ENCODE measurements at regions not wholly inside any gene's neighbourhood (a gene's known extent, or its start where the extent isn't known, plus 50 kb on each side); places are given as distances from the start of the nearest gene placed in this dataset.

DNA sequence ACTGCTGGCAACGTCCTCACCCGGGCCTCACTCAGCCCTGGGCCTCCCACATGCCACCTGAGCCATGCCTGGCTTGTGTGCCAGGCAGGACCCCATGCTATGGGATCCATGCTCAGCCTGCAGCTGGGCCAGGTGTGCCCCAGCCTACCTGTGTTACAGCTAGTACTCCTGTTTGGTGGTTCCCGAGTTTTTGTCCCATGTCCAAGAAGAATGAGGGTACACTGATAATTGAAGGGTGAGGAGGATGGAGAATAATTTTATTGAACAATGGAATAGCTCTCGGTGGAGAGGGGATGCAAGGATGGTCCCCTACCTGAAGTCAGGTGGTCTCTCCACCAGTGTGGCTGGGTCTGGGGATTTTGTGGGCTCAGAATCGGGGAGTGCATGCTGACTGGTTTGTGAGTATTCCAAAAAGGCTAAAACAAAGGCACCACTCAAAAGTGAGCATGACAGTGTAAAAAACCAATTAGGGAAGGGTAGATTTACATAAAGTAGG lies 137.9 kb downstream of the TNFSF18 start:
- Histone ChIP-seq H3K4me1 (ENCODE audit: control insufficient read depth in 2 of 3, insufficient read depth in 2 of 3, low read depth in 1 of 3, low read length in 3 of 3) (no peaks in the 10 kb centered on the region), H3K27ac (ENCODE audit: low read depth in 2 of 2, low read length in 2 of 2) (no peak overlapping the region), H3K4me3 (ENCODE audit: low read length in 3 of 3) (no peak overlapping the region), H3K9ac (ENCODE audit: low read length in 3 of 3) (no peak overlapping the region), H3K9me3 (ENCODE audit: control insufficient read depth in 2 of 3, insufficient read depth in 1 of 3, low read length in 3 of 3) (peaks cover 0 to 12% (median 5%) of the 10 kb centered on the region in 3 donors), H3K27me3 (ENCODE audit: control insufficient read depth, insufficient read depth, low read length) (no peaks in the 10 kb centered on the region), H3K36me3 (ENCODE audit: control insufficient read depth in 2 of 3, insufficient read depth in 3 of 3, low read length in 3 of 3) (no peaks in the 10 kb centered on the region)
- no peak for FAIRE-seq
- DNase-seq: no peak
- TF ChIP-seq, protein P1, sequence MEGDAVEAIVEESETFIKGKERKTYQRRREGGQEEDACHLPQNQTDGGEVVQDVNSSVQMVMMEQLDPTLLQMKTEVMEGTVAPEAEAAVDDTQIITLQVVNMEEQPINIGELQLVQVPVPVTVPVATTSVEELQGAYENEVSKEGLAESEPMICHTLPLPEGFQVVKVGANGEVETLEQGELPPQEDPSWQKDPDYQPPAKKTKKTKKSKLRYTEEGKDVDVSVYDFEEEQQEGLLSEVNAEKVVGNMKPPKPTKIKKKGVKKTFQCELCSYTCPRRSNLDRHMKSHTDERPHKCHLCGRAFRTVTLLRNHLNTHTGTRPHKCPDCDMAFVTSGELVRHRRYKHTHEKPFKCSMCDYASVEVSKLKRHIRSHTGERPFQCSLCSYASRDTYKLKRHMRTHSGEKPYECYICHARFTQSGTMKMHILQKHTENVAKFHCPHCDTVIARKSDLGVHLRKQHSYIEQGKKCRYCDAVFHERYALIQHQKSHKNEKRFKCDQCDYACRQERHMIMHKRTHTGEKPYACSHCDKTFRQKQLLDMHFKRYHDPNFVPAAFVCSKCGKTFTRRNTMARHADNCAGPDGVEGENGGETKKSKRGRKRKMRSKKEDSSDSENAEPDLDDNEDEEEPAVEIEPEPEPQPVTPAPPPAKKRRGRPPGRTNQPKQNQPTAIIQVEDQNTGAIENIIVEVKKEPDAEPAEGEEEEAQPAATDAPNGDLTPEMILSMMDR (IDR thresholded peaks at IDR 0.05; ENCODE audit: borderline replicate concordance, extremely low read depth, insufficient read depth): no peak
- intact Hi-C loops (cut with DNase I): no loop called here

DNA sequence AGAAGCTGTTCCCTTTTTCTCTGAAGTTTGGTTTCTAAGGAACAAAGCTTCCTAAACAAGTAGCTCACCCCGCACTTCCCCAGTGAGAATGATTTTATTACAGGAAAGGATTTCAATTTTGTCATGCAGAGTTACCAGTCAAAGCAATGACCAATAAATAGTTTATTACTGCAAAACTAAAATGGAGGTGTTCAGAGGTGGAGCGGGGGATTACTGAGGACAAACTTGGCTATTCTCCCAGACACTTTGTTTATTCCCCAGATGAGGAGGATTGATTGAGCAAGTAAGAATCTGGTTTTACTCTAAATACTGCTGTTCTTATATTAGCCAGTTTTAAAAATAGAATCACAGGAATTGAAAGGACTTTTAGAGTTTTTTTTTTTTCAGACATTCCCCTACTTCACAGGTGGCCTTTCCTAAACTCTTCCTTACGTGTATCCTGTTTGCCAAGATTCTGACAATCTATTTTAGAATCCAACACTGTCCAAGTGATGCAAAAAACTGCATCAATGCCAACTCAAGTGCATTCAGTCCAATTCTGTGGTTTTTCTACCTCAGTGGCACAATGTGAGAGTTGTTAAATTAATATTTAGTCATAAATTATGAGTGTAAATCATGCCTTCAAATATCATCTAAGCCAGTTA lies 136.1 kb downstream of the TNFSF18 start:
- peak in 2 of 5 donors; percentile 4 to 30 for DNase-seq
- TF ChIP-seq, protein P1 (IDR thresholded peaks at IDR 0.05; ENCODE audit: borderline replicate concordance, extremely low read depth, insufficient read depth): no peak
- peaks cover 0 to 12% (median 5%) of the 10 kb centered on the region in 3 donors for H3K9me3 ChIP-seq (ENCODE audit: control insufficient read depth in 2 of 3, insufficient read depth in 1 of 3, low read length in 3 of 3)
- H3K27me3 ChIP-seq (ENCODE audit: control insufficient read depth, insufficient read depth, low read length): no peaks in the 10 kb centered on the region
- no peak overlapping the region for H3K9ac ChIP-seq (ENCODE audit: low read length in 3 of 3)
- FAIRE-seq: no peak
- no peaks in the 10 kb centered on the region for H3K4me1 ChIP-seq (ENCODE audit: control insufficient read depth in 2 of 3, insufficient read depth in 2 of 3, low read depth in 1 of 3, low read length in 3 of 3)
- no peak overlapping the region for H3K4me3 ChIP-seq (ENCODE audit: low read length in 3 of 3)
- no peaks in the 10 kb centered on the region for H3K36me3 ChIP-seq (ENCODE audit: control insufficient read depth in 2 of 3, insufficient read depth in 3 of 3, low read length in 3 of 3)
- H3K27ac ChIP-seq (ENCODE audit: low read depth in 2 of 2, low read length in 2 of 2): no peak overlapping the region
- intact Hi-C loops (cut with DNase I): no loop called here

DNA sequence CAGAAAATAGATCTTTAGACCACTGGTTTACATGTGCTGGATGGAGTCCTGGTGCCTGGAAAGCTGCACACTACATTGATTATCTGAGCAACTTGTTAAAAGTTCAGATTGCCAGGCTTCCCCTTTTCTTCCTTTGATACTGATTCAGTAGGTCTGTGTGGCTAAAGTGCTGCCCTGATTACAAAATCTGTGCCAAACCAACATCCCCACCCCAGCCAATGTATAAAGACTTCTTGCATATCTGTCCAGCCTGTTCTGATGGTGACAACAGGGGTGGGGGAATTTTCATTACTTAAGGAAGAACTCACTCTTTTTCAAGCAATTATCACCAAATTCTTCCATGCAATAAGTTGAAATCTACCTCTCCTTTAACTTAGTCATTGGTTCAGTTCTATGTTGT lies 135.5 kb downstream of the TNFSF18 start:
- Histone ChIP-seq H3K9ac (ENCODE audit: low read length in 3 of 3) (no peak overlapping the region), H3K9me3 (ENCODE audit: control insufficient read depth in 2 of 3, insufficient read depth in 1 of 3, low read length in 3 of 3) (peaks cover 0 to 12% (median 5%) of the 10 kb centered on the region in 3 donors), H3K4me3 (ENCODE audit: low read length in 3 of 3) (no peak overlapping the region), H3K27me3 (ENCODE audit: control insufficient read depth, insufficient read depth, low read length) (no peaks in the 10 kb centered on the region), H3K27ac (ENCODE audit: low read depth in 2 of 2, low read length in 2 of 2) (no peak overlapping the region), H3K4me1 (ENCODE audit: control insufficient read depth in 2 of 3, insufficient read depth in 2 of 3, low read depth in 1 of 3, low read length in 3 of 3) (no peaks in the 10 kb centered on the region), H3K36me3 (ENCODE audit: control insufficient read depth in 2 of 3, insufficient read depth in 3 of 3, low read length in 3 of 3) (no peaks in the 10 kb centered on the region)
- TF ChIP-seq, protein P1 (IDR thresholded peaks at IDR 0.05; ENCODE audit: borderline replicate concordance, extremely low read depth, insufficient read depth): no peak
- DNase-seq (no peak), FAIRE-seq (no peak)
- intact Hi-C loops (cut with DNase I): no loop called here
